Activated T-cell treated with anti-CD3 and anti-CD28 coated beads, Interleukin-2, amount 50 U/mL, for 1 hour (primary cell): ENCODE measurements at regions not wholly inside any gene's neighbourhood (a gene's known extent, or its start where the extent isn't known, plus 50 kb on each side); places are given as distances from the start of the nearest gene placed in this dataset.

Experiments used
- DNase-seq: peaks from one replicate; pipeline ENCODE4 v3.0.0-alpha.2; 2020

GRCh38 chr6:24987446-24988115 is 51.8 kb upstream of the RIPOR2 start:
- no peak for DNase-seq

- DNase-seq: no peak
These were observed 52.8 kb upstream of the RIPOR2 start for GRCh38 chr6:24988562-24988961.

GRCh38 chr6:24990236-24990845 is 54.6 kb upstream of the RIPOR2 start:
- no peak for DNase-seq

GRCh38 chr6:24990944-24991809 is 55.4 kb upstream of the RIPOR2 start:
- no peak for DNase-seq

- DNase-seq: peak; percentile 67
These were observed 56.2 kb upstream of the RIPOR2 start for GRCh38 chr6:24991810-24992467.

- DNase-seq: no peak
These were observed 59.1 kb upstream of the RIPOR2 start for GRCh38 chr6:24994812-24995211.

GRCh38 chr6:24995270-24995669 is 59.5 kb upstream of the RIPOR2 start:
- no peak for DNase-seq

GRCh38 chr6:24996269-24996836 is 60.6 kb upstream of the RIPOR2 start:
- no peak for DNase-seq

GRCh38 chr6:24997231-24997630 is 61.5 kb upstream of the RIPOR2 start:
- no peak for DNase-seq

GRCh38 chr6:24997905-24998304 is 62.1 kb upstream of the RIPOR2 start:
- DNase-seq: no peak

- no peak for DNase-seq
These were observed 66.7 kb upstream of the RIPOR2 start for GRCh38 chr6:25002326-25003091.

- DNase-seq: no peak
These were observed 68.6 kb upstream of the RIPOR2 start for GRCh38 chr6:25004357-25004756.

- no peak for DNase-seq
These were observed 69.2 kb upstream of the RIPOR2 start for GRCh38 chr6:25005010-25005409.

GRCh38 chr6:25006075-25006474 is 70.3 kb upstream of the RIPOR2 start:
- DNase-seq: no peak

- peak; percentile 42 for DNase-seq
These were observed 70.8 kb upstream of the RIPOR2 start for GRCh38 chr6:25006565-25007001.

GRCh38 chr6:25007269-25007699 is 71.5 kb upstream of the RIPOR2 start:
- DNase-seq: no peak

- no peak for DNase-seq
These were observed 73.1 kb upstream of the RIPOR2 start for GRCh38 chr6:25008707-25009392.

- DNase-seq: no peak
These were observed 73.6 kb upstream of the RIPOR2 start for GRCh38 chr6:25009393-25009710.

- no peak for DNase-seq
These were observed 74.4 kb upstream of the RIPOR2 start for GRCh38 chr6:25010176-25010575.

- DNase-seq: no peak
These were observed 75.3 kb upstream of the RIPOR2 start for GRCh38 chr6:25010902-25011625.

- DNase-seq: no peak
These were observed 76.9 kb upstream of the RIPOR2 start for GRCh38 chr6:25012657-25013056.
